Astrocyte (in vitro differentiated cells and primary cell): ENCODE measurements at regions not wholly inside any gene's neighbourhood (a gene's known extent, or its start where the extent isn't known, plus 50 kb on each side); places are given as distances from the start of the nearest gene placed in this dataset.

Experiments used
- DNase-seq: peaks from one replicate; pipeline ENCODE4 v3.0.0-alpha.2; 2010; ENCODE audit warnings: low read depth
- FAIRE-seq: peaks from 2 replicates; lab custom pipeline; 2011; peaks lifted over from hg19 to GRCh38; lab: Jason Lieb, UNC
- H2AFZ ChIP-seq: 2 replicates; pipeline ENCODE4 v1.6.0; 2012; ENCODE audit warnings: low read depth, low read length, inconsistent platforms
- H3K27ac ChIP-seq: 2 replicates; pipeline ENCODE4 v1.5.1; 2011; ENCODE audit warnings: low read depth, low read length, inconsistent platforms
- H3K27me3 ChIP-seq: 2 replicates; pipeline ENCODE4 v1.6.0; 2011; ENCODE audit warnings: low read length, inconsistent platforms; ENCODE audit not compliant: insufficient read depth
- H3K36me3 ChIP-seq: 2 replicates; pipeline ENCODE4 v1.5.1; 2011; ENCODE audit warnings: low read length, inconsistent platforms; ENCODE audit not compliant: insufficient read depth
- H3K4me1 ChIP-seq: 2 replicates; pipeline ENCODE4 v1.5.1; 2011; ENCODE audit warnings: low read length, inconsistent platforms; ENCODE audit not compliant: insufficient read depth
- H3K4me2 ChIP-seq: 2 replicates; pipeline ENCODE4 v1.6.0; 2012; ENCODE audit warnings: low read length, inconsistent platforms
- H3K4me3 ChIP-seq: 2 replicates; pipeline ENCODE4 v1.5.1; 2011; ENCODE audit warnings: low read depth, mild to moderate bottlenecking, low read length, inconsistent platforms; ENCODE audit not compliant: insufficient read depth
- H3K79me2 ChIP-seq: 2 replicates; pipeline ENCODE4 v1.6.0; 2012; ENCODE audit warnings: mild to moderate bottlenecking, low read length, inconsistent platforms; ENCODE audit not compliant: insufficient read depth
- H3K9ac ChIP-seq: 2 replicates; pipeline ENCODE4 v1.6.0; 2012; ENCODE audit warnings: mild to moderate bottlenecking, low read length, inconsistent platforms
- H3K9me3 ChIP-seq: 2 replicates; pipeline ENCODE4 v1.5.1; 2012; ENCODE audit warnings: low read depth, mild to moderate bottlenecking, low read length, inconsistent platforms; ENCODE audit not compliant: insufficient read depth
- H4K20me1 ChIP-seq: 2 replicates; pipeline ENCODE4 v1.6.0; 2012; ENCODE audit warnings: low read length, inconsistent platforms; ENCODE audit not compliant: insufficient read depth
- H3K27ac Mint-ChIP-seq: one replicate; pipeline ENCODE4 v1.8.0; 2021; ENCODE audit warnings: mild to moderate bottlenecking, mixed read lengths; ENCODE audit not compliant: unreplicated experiment
- H3K27me3 Mint-ChIP-seq: one replicate; pipeline ENCODE4 v1.8.0; 2021; ENCODE audit warnings: low read depth, mixed read lengths; ENCODE audit not compliant: unreplicated experiment
- H3K36me3 Mint-ChIP-seq: one replicate; pipeline ENCODE4 v1.8.0; 2021; ENCODE audit warnings: low read depth, mixed read lengths; ENCODE audit not compliant: unreplicated experiment
- H3K4me1 Mint-ChIP-seq: one replicate; pipeline ENCODE4 v1.8.0; 2021; ENCODE audit warnings: low read depth, mixed read lengths; ENCODE audit not compliant: unreplicated experiment
- H3K4me3 Mint-ChIP-seq: one replicate; pipeline ENCODE4 v1.8.0; 2021; ENCODE audit warnings: mild to moderate bottlenecking, moderate library complexity, mixed read lengths; ENCODE audit not compliant: unreplicated experiment
- H3K9me3 Mint-ChIP-seq: one replicate; pipeline ENCODE4 v1.8.0; 2021; ENCODE audit warnings: mild to moderate bottlenecking, mixed read lengths; ENCODE audit not compliant: unreplicated experiment
- CTCF ChIP-seq: IDR thresholded peaks from 2 replicates; pipeline ENCODE4 v1.5.1; 2011; ENCODE audit warnings: low read depth, mild to moderate bottlenecking, inconsistent platforms, low read length, moderate library complexity; ENCODE audit not compliant: insufficient read depth
- EZH2 ChIP-seq: IDR thresholded peaks from 2 replicates; pipeline ENCODE4 v1.6.1; 2012; ENCODE audit warnings: mild to moderate bottlenecking, low read length, inconsistent platforms; ENCODE audit not compliant: insufficient read depth

- no peaks in the 10 kb centered on the region for H3K27me3 Mint-ChIP-seq
- H3K9me3 Mint-ChIP-seq: no peaks in the 10 kb centered on the region
- Histone ChIP-seq H3K4me2 (no peak overlapping the region), H3K4me3 (no peak overlapping the region), H3K9ac (no peak overlapping the region), H3K36me3 (no peaks in the 10 kb centered on the region), H4K20me1 (no peaks in the 10 kb centered on the region), H2AFZ (no peak overlapping the region), H3K27ac (no peak overlapping the region), H3K9me3 (no peaks in the 10 kb centered on the region), H3K79me2 (no peaks in the 10 kb centered on the region), H3K4me1 (peaks cover 6% of the 10 kb centered on the region), H3K27me3 (peaks cover 3% of the 10 kb centered on the region)
- DNase-seq (peak; percentile 73), FAIRE-seq (peak; percentile 99)
- TF ChIP-seq EZH2 (no peak), CTCF (no peak)
- no peak overlapping the region for H3K27ac Mint-ChIP-seq
- H3K36me3 Mint-ChIP-seq: no peaks in the 10 kb centered on the region
- peaks cover 11% of the 10 kb centered on the region for H3K4me1 Mint-ChIP-seq
- no peak overlapping the region for H3K4me3 Mint-ChIP-seq
Measured at GRCh38 chrX:46298821-46299220, 246.4 kb downstream of the ZNF674 start.

- FAIRE-seq (peak; percentile 20), DNase-seq (no peak)
- no peak overlapping the region for H3K9ac ChIP-seq
- no peaks in the 10 kb centered on the region for H3K9me3 Mint-ChIP-seq
- no peak for TF ChIP-seq CTCF
- no peak for TF ChIP-seq EZH2
- peaks cover 3% of the 10 kb centered on the region for H3K27me3 ChIP-seq
- no peak overlapping the region for H3K4me2 ChIP-seq
- H3K27me3 Mint-ChIP-seq: no peaks in the 10 kb centered on the region
- no peaks in the 10 kb centered on the region for H3K36me3 Mint-ChIP-seq
- no peaks in the 10 kb centered on the region for H3K79me2 ChIP-seq
- no peaks in the 10 kb centered on the region for H3K9me3 ChIP-seq
- no peak overlapping the region for H3K4me3 ChIP-seq
- peaks cover 19% of the 10 kb centered on the region for H3K4me1 Mint-ChIP-seq
- peaks cover 6% of the 10 kb centered on the region for H3K4me1 ChIP-seq
- H3K36me3 ChIP-seq: no peaks in the 10 kb centered on the region
- no peak overlapping the region for H3K27ac ChIP-seq
- H2AFZ ChIP-seq: no peak overlapping the region
- H3K27ac Mint-ChIP-seq: no peak overlapping the region
- no peak overlapping the region for H3K4me3 Mint-ChIP-seq
- H4K20me1 ChIP-seq: no peaks in the 10 kb centered on the region
Measured at GRCh38 chrX:46295963-46296362, 249.3 kb downstream of the ZNF674 start.

- TF ChIP-seq CTCF (no peak), EZH2 (no peak)
- Mint-ChIP-seq H3K27ac (no peak overlapping the region), H3K9me3 (no peaks in the 10 kb centered on the region), H3K27me3 (no peaks in the 10 kb centered on the region), H3K36me3 (no peaks in the 10 kb centered on the region), H3K4me3 (no peak overlapping the region), H3K4me1 (peaks cover 19% of the 10 kb centered on the region)
- no peaks in the 10 kb centered on the region for H3K36me3 ChIP-seq
- H3K4me3 ChIP-seq: no peak overlapping the region
- H2AFZ ChIP-seq: no peak overlapping the region
- no peak overlapping the region for H3K4me2 ChIP-seq
- no peak overlapping the region for H3K27ac ChIP-seq
- H3K9me3 ChIP-seq: no peaks in the 10 kb centered on the region
- H3K27me3 ChIP-seq: peaks cover 3% of the 10 kb centered on the region
- H3K79me2 ChIP-seq: no peaks in the 10 kb centered on the region
- H3K4me1 ChIP-seq: peaks cover 6% of the 10 kb centered on the region
- H4K20me1 ChIP-seq: no peaks in the 10 kb centered on the region
- FAIRE-seq: peak; percentile 87
- H3K9ac ChIP-seq: no peak overlapping the region
- peak; percentile 78 for DNase-seq
Measured at GRCh38 chrX:46294234-46294633, 251.0 kb downstream of the ZNF674 start.
